ENCODE measurements at regions not wholly inside any gene's neighbourhood (a gene's known extent, or its start where the extent isn't known, plus 50 kb on each side); places are given as distances from the start of the nearest gene placed in this dataset.
"Not testable (repeated sequence)": the region's sequence is repeated elsewhere in the genome, so short reads cannot be mapped to it uniquely, and the experiment has no call there.

DNA sequence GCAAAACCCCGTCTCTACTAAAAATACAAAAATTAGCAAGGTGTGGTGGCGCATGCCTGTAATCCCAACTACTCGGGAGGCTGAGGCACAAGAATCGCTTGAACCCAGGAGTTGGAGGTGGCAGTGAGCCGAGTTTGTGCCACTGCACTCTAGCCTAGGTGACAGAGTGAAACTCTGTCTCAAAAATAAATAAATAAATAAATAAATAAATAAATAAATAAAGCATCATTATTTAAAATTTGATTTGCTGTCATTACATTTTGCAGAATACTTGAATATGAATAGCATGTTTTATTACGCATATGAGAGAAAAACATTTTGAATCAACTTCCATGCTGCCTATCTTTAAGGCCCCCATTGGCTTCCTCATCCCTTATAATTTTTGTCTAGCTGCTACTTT lies 53.4 kb upstream of the MED14 start:
- not testable (repeated sequence) for H3K4me3 ChIP-seq (ENCODE audit: low read length); DNase-seq; H3K27me3 ChIP-seq (ENCODE audit: control insufficient read depth, insufficient read depth, low read length); H3K9me3 ChIP-seq (ENCODE audit: control insufficient read depth, low read depth, low read length); H3K4me1 ChIP-seq (ENCODE audit: control insufficient read depth, insufficient read depth, low read length); H3K36me3 ChIP-seq (ENCODE audit: control insufficient read depth, insufficient read depth, low read length); H3K27ac ChIP-seq (ENCODE audit: low read length)
- WGBS (ENCODE audit: insufficient coverage, low lambda C conversion rate) = no CpG with 5 or more reads among the region's 6 CpGs

DNA sequence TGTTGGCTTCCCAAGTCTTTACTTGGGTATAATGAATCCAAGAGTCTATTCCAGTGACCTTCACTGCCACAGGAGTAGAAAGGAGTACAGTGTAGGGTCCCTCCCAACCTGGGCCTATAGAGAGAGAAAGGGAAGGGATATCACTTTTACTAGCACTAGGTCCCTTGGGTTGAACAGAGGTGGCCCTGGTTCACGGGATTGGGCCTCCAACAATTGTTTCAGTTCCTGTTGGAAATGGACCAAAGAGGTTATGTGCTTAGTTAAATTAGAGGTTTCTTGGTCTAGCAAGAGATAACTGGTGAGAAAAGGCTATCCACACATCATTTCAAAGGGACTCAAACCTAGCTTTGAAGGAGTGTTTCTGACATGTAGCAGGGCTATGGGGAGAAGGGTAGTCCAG lies 57.1 kb upstream of the MED14 start:
- DNase-seq = no peak
- no CpG with 5 or more reads among the region's 1 CpG for WGBS (ENCODE audit: insufficient coverage, low lambda C conversion rate)
- no peak overlapping the region for H3K27ac ChIP-seq (ENCODE audit: low read length)
- no peaks in the 10 kb centered on the region for H3K27me3 ChIP-seq (ENCODE audit: control insufficient read depth, insufficient read depth, low read length)
- no peaks in the 10 kb centered on the region for H3K9me3 ChIP-seq (ENCODE audit: control insufficient read depth, low read depth, low read length)
- no peaks in the 10 kb centered on the region for H3K36me3 ChIP-seq (ENCODE audit: control insufficient read depth, insufficient read depth, low read length)
- no peaks in the 10 kb centered on the region for H3K4me1 ChIP-seq (ENCODE audit: control insufficient read depth, insufficient read depth, low read length)
- H3K4me3 ChIP-seq (ENCODE audit: low read length) = no peak overlapping the region

- not testable (repeated sequence) for H3K4me3 ChIP-seq (ENCODE audit: low read length); H3K36me3 ChIP-seq (ENCODE audit: control insufficient read depth, insufficient read depth, low read length); H3K9me3 ChIP-seq (ENCODE audit: control insufficient read depth, low read depth, low read length); H3K27ac ChIP-seq (ENCODE audit: low read length); H3K4me1 ChIP-seq (ENCODE audit: control insufficient read depth, insufficient read depth, low read length); H3K27me3 ChIP-seq (ENCODE audit: control insufficient read depth, insufficient read depth, low read length); DNase-seq
- no CpG with 5 or more reads among the region's 1 CpG for WGBS (ENCODE audit: insufficient coverage, low lambda C conversion rate)
These were observed 59.4 kb upstream of the MED14 start for GRCh38 chrX:40794829-40795130.

DNA sequence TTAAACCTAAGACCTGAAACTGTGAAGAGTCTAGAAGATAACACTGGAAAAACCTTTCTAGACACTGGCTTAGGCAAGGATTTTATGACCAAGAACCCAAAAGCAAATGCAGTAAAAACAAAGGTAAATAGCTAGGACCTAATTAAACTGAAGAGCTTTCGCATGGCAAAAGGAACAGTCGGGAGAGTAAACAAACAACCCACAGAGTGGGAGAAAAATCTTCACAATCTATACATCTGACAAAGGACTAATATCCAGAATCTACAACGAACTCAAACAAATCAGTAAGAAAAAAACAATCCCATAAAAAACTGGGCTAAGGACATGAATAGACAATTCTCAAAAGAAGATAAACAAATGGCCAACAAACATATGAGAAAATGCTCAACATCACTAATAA lies 64.4 kb upstream of the MED14 start:
- not testable (repeated sequence) for H3K9me3 ChIP-seq (ENCODE audit: control insufficient read depth, low read depth, low read length); H3K27ac ChIP-seq (ENCODE audit: low read length); H3K4me1 ChIP-seq (ENCODE audit: control insufficient read depth, insufficient read depth, low read length); DNase-seq; H3K4me3 ChIP-seq (ENCODE audit: low read length); H3K27me3 ChIP-seq (ENCODE audit: control insufficient read depth, insufficient read depth, low read length); H3K36me3 ChIP-seq (ENCODE audit: control insufficient read depth, insufficient read depth, low read length)
- WGBS (ENCODE audit: insufficient coverage, low lambda C conversion rate) = no CpG with 5 or more reads among the region's 3 CpGs

- no peaks in the 10 kb centered on the region for H3K27me3 ChIP-seq (ENCODE audit: control insufficient read depth, insufficient read depth, low read length)
- DNase-seq = no peak
- no peak overlapping the region for H3K4me3 ChIP-seq (ENCODE audit: low read length)
- H3K36me3 ChIP-seq (ENCODE audit: control insufficient read depth, insufficient read depth, low read length) = no peaks in the 10 kb centered on the region
- H3K4me1 ChIP-seq (ENCODE audit: control insufficient read depth, insufficient read depth, low read length) = no peaks in the 10 kb centered on the region
- WGBS (ENCODE audit: insufficient coverage, low lambda C conversion rate) = no CpG with 5 or more reads among the region's 13 CpGs
- H3K9me3 ChIP-seq (ENCODE audit: control insufficient read depth, low read depth, low read length) = no peaks in the 10 kb centered on the region
- no peak overlapping the region for H3K27ac ChIP-seq (ENCODE audit: low read length)
These were observed 70.1 kb upstream of the MED14 start for GRCh38 chrX:40805404-40805803.

DNA sequence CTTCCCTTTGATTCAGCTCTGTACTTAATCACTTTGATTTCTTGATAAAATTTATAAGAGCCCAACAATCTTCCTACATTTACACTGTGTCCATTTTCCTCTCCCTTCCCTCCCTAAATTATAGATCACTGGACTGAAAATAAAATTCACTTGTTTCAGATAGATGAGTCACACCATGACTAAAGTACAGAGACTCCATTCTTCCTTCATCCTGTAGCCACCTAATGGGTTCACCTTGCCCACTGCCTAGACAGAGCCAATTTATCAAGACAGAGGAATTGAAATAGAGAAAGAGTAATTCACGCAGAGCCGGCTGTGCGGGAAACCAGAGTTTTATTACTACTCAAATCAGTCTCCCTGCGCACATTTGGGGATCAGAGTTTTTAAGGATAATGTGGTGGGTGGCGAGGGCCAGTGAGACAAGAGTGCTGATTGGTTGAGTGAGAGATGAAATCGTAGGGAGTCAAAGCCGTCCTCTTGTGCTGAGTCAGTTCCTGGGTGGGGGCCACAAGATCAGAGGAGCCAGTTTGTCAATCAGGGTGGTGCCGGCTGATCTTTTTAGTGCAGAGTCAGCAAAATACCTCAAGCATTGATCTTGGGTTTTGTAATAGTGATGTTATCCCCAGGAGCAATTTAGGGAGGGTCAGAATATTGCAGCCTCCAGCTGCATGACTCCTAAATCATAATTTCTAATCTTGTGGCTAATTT lies 71.3 kb upstream of the MED14 start:
- no peaks in the 10 kb centered on the region for H3K4me1 ChIP-seq (ENCODE audit: control insufficient read depth, insufficient read depth, low read length)
- DNase-seq = no peak
- no peak overlapping the region for H3K4me3 ChIP-seq (ENCODE audit: low read length)
- H3K27ac ChIP-seq (ENCODE audit: low read length) = no peak overlapping the region
- H3K27me3 ChIP-seq (ENCODE audit: control insufficient read depth, insufficient read depth, low read length) = no peaks in the 10 kb centered on the region
- WGBS (ENCODE audit: insufficient coverage, low lambda C conversion rate) = 67% methylated on average over 1 of the region's 8 CpGs
- no peaks in the 10 kb centered on the region for H3K9me3 ChIP-seq (ENCODE audit: control insufficient read depth, low read depth, low read length)
- no peaks in the 10 kb centered on the region for H3K36me3 ChIP-seq (ENCODE audit: control insufficient read depth, insufficient read depth, low read length)

- no peak for DNase-seq
- WGBS (ENCODE audit: insufficient coverage, low lambda C conversion rate) = no CpG with 5 or more reads among the region's 4 CpGs
- Histone ChIP-seq H3K27me3 (ENCODE audit: control insufficient read depth, insufficient read depth, low read length) (no peaks in the 10 kb centered on the region), H3K4me1 (ENCODE audit: control insufficient read depth, insufficient read depth, low read length) (no peaks in the 10 kb centered on the region), H3K9me3 (ENCODE audit: control insufficient read depth, low read depth, low read length) (no peaks in the 10 kb centered on the region), H3K36me3 (ENCODE audit: control insufficient read depth, insufficient read depth, low read length) (no peaks in the 10 kb centered on the region), H3K27ac (ENCODE audit: low read length) (no peak overlapping the region), H3K4me3 (ENCODE audit: low read length) (no peak overlapping the region)
These were observed 72.0 kb upstream of the MED14 start for GRCh38 chrX:40807384-40807783.

- no peak overlapping the region for H3K27ac ChIP-seq (ENCODE audit: low read length)
- H3K9me3 ChIP-seq (ENCODE audit: control insufficient read depth, low read depth, low read length) = no peaks in the 10 kb centered on the region
- WGBS (ENCODE audit: insufficient coverage, low lambda C conversion rate) = no CpG with 5 or more reads among the region's 2 CpGs
- DNase-seq = no peak
- H3K36me3 ChIP-seq (ENCODE audit: control insufficient read depth, insufficient read depth, low read length) = no peaks in the 10 kb centered on the region
- H3K4me1 ChIP-seq (ENCODE audit: control insufficient read depth, insufficient read depth, low read length) = no peaks in the 10 kb centered on the region
- H3K4me3 ChIP-seq (ENCODE audit: low read length) = no peak overlapping the region
- H3K27me3 ChIP-seq (ENCODE audit: control insufficient read depth, insufficient read depth, low read length) = no peaks in the 10 kb centered on the region
These were observed 72.9 kb upstream of the MED14 start for GRCh38 chrX:40808203-40808602.

GRCh38 chrX:40809210-40809609 lies 73.9 kb upstream of the MED14 start:
- no peak overlapping the region for H3K4me3 ChIP-seq (ENCODE audit: low read length)
- H3K9me3 ChIP-seq (ENCODE audit: control insufficient read depth, low read depth, low read length) = no peaks in the 10 kb centered on the region
- no peaks in the 10 kb centered on the region for H3K36me3 ChIP-seq (ENCODE audit: control insufficient read depth, insufficient read depth, low read length)
- H3K27me3 ChIP-seq (ENCODE audit: control insufficient read depth, insufficient read depth, low read length) = no peaks in the 10 kb centered on the region
- H3K4me1 ChIP-seq (ENCODE audit: control insufficient read depth, insufficient read depth, low read length) = no peaks in the 10 kb centered on the region
- no peak overlapping the region for H3K27ac ChIP-seq (ENCODE audit: low read length)
- peak in 1 of 2 donors; percentile 3 for DNase-seq

- H3K4me1 ChIP-seq (ENCODE audit: control insufficient read depth, insufficient read depth, low read length); H3K9me3 ChIP-seq (ENCODE audit: control insufficient read depth, low read depth, low read length); H3K27ac ChIP-seq (ENCODE audit: low read length); H3K4me3 ChIP-seq (ENCODE audit: low read length); H3K36me3 ChIP-seq (ENCODE audit: control insufficient read depth, insufficient read depth, low read length); DNase-seq; H3K27me3 ChIP-seq (ENCODE audit: control insufficient read depth, insufficient read depth, low read length): not testable (repeated sequence)
These were observed 79.7 kb upstream of the MED14 start for GRCh38 chrX:40815045-40815444.

- H3K4me1 ChIP-seq (ENCODE audit: control insufficient read depth, insufficient read depth, low read length) = no peaks in the 10 kb centered on the region
- no peaks in the 10 kb centered on the region for H3K27me3 ChIP-seq (ENCODE audit: control insufficient read depth, insufficient read depth, low read length)
- H3K27ac ChIP-seq (ENCODE audit: low read length) = no peak overlapping the region
- no peak overlapping the region for H3K4me3 ChIP-seq (ENCODE audit: low read length)
- H3K36me3 ChIP-seq (ENCODE audit: control insufficient read depth, insufficient read depth, low read length) = no peaks in the 10 kb centered on the region
- DNase-seq = no peak
- no peaks in the 10 kb centered on the region for H3K9me3 ChIP-seq (ENCODE audit: control insufficient read depth, low read depth, low read length)
- no CpG with 5 or more reads among the region's 6 CpGs for WGBS (ENCODE audit: insufficient coverage, low lambda C conversion rate)
These were observed 81.6 kb upstream of the MED14 start for GRCh38 chrX:40816906-40817305.
